Skeletal muscle cell (primary cell): ENCODE measurements at regions not wholly inside any gene's neighbourhood (a gene's known extent, or its start where the extent isn't known, plus 50 kb on each side); places are given as distances from the start of the nearest gene placed in this dataset.

Experiments
- DNase-seq: peaks from one replicate; pipeline ENCODE4 v3.0.0-alpha.2; 2010; ENCODE audit warnings: low read depth
- H3K4me3 ChIP-seq: 2 replicates; pipeline ENCODE4 v1.5.1; 2011; ENCODE audit warnings: low read depth, mild to moderate bottlenecking, control low read depth, low read length, moderate library complexity

GRCh38 chr11:119779195-119780071, 50.4 kb upstream of the NECTIN1 start:
- H3K4me3 ChIP-seq: no peak overlapping the region
- no peak for DNase-seq
